Fibroblast of skin of left biceps (primary cell): ENCODE measurements at regions not wholly inside any gene's neighbourhood (a gene's known extent, or its start where the extent isn't known, plus 50 kb on each side); places are given as distances from the start of the nearest gene placed in this dataset.

Source experiments
- DNase-seq, 2 experiments: peaks; one replicate each; pipeline ENCODE4 v3.0.0-alpha.2; 2013; ENCODE audit warnings: low read depth in 2 of 2

GRCh38 chr14:53549956-53550355, 396.8 kb upstream of the DDHD1 start:
- no peak for DNase-seq

DNA sequence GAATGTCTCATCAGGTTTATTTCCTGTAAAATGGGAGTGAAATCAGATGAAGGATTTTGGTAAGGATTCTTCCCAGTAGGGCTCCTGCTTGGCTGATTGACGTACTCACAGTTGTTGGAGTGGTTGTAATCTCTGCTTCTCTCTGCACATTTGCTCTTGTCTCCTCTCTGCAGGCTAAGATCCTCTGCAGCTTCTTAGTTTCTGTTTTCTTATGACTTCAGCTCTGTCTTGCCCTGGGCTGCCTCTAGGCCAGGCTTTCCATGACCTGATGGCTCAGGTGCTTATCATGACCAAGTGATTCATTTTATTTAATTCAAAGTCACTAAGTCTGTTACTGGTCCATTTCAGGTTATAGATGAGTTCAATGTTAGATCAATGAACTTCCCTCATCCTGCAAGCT, 394.5 kb upstream of the DDHD1 start:
- no peak for DNase-seq

GRCh38 chr14:53545217-53545616, 392.1 kb upstream of the DDHD1 start:
- no peak for DNase-seq

DNA sequence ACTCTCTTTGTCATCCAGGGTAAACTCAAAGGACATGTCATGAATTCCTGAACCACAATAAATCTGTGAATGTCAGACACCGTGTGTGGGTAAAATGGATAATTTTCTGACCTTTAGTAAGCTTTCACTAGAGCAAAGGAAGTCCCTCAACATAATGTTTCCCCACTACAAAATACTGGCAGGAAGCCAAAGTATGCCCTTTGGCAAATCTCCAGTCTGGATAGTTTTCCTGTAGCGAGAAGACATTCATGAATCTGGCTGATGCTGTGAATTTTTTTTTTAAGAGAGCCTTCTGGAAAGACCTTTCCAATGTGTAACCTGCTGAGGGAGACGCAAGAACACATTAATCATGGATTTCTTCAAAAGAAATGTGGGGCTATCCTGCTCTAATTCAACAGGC, 389.6 kb upstream of the DDHD1 start:
- peak; percentile 53 to 59 for DNase-seq

DNA sequence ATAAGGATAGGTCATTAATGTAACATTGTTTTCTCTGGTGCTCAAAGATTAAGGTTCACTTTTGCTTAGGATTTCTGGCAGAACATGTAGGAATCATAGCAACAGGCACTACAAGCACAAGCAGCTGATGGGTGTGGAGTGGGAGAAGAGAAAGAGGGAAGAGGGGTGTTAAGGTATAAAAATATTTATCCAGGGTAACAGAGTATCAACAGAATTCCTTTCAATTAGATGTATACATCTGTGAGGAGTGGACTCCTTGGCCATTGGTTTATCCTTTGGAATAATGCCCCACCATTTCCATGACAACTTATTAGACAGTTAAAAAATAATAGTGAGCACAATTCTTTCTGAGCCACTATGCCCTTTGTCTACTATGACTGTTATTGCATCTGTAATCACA, 388.3 kb upstream of the DDHD1 start:
- DNase-seq: no peak

GRCh38 chr14:53539489-53540126, 386.5 kb upstream of the DDHD1 start:
- peak in 1 of 2 experiments; percentile 40 for DNase-seq

- no peak for DNase-seq
These were observed 385.3 kb upstream of the DDHD1 start for GRCh38 chr14:53538316-53538881.

- DNase-seq: no peak
These were observed 384.5 kb upstream of the DDHD1 start for GRCh38 chr14:53537422-53538315.

- no peak for DNase-seq
These were observed 383.3 kb upstream of the DDHD1 start for GRCh38 chr14:53536446-53536845.

DNA sequence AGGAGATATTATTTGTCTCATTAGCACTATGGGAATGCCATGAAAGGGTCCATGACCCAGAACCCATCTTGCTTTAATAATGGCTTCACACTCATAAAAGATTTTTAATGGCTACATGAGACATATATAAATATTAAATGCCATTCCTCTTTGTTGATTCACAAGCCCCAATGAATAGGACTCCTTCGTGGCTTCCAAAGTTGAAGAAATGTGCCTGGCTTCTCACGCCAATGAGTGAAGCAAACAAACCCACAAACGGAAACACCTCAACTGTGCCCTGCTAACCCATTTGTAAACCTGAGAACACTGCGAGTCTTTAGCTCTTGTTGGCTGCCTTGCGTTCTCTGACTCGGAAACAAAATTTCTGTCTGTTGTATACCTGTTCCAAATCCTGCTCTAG, 381.7 kb upstream of the DDHD1 start:
- DNase-seq: no peak

DNA sequence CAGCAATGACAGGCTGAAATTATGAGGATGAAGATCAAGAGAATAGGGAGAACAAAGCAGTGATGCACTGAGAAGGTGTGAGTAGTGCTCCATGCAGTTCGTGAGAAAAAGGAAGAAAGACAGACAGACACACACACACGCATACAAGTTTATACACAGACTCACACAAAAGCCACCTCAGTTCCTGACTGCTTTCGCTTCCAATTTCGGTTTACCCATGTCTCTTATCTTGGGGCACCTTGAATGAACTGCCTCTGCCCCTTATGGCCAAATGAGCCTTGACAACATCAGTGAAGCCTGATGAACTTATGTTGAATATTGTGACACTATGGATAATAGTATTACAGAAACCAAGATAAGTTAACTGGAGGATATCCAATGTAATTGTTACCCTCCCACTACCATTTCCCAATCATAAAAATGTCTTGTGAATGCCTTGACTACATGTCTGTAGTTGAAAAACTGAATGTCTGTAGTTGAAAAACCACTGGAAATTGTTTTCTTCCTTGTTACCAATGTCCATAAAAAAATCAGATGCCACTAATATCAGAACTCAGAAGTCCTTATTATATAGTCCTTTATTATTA, 380.4 kb upstream of the DDHD1 start:
- no peak for DNase-seq

DNA sequence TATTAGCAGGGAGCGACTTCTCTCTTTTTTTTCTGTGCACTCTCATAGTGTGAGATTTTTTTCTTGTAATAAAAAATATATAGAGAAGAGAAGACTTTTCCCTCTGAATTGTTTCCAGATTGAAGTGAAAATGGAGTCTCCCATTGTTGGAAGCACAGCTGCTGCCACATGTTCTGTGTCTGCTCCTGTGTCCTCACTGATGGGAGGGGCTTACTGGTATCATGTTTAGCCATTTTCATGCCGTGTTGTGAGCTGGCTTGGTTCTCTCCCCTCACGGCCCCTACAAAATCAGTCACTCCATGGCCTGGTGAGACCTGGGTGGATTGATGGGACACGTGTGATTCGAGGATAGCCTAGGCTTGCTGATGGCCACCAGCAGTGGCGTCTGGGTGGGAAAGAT, 379.7 kb upstream of the DDHD1 start:
- no peak for DNase-seq

DNA sequence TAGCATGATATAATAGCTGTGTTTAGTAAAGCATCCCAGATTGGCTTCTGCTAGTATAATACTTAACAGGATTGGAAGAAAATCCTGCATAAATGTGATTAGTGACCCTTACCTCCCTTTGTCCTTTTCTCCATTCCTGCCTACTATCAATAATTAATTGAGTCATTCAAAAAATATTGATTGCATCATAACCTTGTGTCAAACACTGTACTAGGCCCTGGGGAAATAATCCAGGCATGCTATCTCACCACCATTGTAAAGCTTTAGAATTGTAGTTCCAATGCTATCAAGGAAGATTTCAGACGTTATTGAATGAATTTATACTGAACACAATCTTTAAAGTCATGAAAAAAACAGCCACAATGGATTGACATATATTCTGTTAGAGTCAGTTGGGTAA, 378.6 kb upstream of the DDHD1 start:
- DNase-seq: no peak

DNA sequence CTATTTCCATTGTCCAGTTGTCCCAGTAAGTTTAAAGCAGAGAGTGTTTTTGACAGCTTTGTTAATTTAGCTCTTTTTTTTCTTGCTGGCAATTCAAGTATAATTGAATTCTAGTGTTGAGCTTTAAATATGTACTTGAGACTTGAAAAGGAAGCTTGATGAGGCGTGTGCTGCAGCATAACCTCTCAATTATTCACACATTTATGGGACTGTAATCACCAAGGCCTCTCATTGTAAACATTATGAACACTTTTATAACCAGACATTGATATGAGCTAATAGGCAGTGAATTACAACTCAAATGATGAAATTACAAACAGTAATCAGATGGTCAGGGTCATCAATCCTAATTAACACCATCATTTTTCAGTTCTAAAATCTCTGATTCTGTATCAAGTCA, 378.0 kb upstream of the DDHD1 start:
- DNase-seq: no peak

- no peak for DNase-seq
These were observed 376.4 kb upstream of the DDHD1 start for GRCh38 chr14:53529519-53529918.

- DNase-seq: no peak
These were observed 375.1 kb upstream of the DDHD1 start for GRCh38 chr14:53528185-53528671.

DNA sequence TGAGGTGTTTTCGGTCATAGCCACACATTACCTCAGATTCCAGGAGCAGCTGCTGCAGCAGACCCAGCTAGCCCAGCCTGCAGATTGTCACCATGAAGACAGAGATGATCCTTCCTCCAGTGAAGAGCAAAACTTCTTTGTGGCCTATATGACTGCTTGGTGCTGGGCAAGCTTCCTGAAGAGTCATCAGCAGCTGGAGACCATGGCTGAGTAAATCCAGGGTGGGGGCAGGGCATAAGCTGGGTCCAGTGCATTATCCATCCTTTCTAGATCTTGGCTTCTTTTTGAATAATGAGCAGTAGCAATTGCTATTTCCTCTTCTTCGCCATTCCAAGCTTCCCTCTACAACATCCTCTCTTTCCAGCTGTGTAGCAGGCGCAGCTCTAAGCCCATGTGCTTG, 373.1 kb upstream of the DDHD1 start:
- no peak for DNase-seq

GRCh38 chr14:53525608-53526007, 372.5 kb upstream of the DDHD1 start:
- no peak for DNase-seq

DNA sequence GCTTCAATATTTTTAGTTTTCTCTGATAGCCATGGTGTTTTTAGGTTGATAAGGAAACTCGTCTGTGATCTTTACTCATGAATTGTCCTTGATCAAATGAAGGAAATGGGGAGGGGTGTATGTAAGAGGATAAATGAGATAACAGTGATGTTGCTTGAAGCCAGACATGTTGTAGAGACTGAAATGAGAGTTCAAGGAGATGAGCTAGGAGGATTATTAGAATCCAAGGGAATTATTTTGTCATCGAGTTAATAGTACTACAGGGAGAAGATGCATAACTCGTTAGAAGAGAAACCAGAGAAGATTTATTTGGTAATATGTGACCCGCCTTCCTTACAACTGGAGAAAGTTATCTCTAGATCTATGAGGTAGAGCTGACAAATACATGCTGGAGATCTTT, 371.3 kb upstream of the DDHD1 start:
- no peak for DNase-seq

DNA sequence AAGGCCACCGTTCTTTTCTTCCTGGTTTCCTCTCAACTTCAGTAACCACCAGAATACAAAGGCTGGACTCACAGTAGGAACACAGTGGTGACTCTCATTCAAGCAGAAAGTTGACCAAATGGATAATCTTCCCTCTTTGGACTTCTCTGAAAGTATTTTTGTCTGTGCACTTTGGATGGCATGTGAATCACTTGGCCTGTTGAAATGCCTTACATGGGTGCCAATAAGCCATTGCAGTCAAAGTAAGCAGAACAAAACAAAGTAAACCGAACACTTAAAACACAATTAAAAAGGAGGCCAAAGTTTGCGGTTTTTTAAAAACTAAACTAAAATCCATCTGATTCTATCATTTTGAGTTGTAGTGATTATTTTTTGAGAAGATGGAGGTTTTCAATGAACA, 370.1 kb upstream of the DDHD1 start:
- DNase-seq: no peak

DNA sequence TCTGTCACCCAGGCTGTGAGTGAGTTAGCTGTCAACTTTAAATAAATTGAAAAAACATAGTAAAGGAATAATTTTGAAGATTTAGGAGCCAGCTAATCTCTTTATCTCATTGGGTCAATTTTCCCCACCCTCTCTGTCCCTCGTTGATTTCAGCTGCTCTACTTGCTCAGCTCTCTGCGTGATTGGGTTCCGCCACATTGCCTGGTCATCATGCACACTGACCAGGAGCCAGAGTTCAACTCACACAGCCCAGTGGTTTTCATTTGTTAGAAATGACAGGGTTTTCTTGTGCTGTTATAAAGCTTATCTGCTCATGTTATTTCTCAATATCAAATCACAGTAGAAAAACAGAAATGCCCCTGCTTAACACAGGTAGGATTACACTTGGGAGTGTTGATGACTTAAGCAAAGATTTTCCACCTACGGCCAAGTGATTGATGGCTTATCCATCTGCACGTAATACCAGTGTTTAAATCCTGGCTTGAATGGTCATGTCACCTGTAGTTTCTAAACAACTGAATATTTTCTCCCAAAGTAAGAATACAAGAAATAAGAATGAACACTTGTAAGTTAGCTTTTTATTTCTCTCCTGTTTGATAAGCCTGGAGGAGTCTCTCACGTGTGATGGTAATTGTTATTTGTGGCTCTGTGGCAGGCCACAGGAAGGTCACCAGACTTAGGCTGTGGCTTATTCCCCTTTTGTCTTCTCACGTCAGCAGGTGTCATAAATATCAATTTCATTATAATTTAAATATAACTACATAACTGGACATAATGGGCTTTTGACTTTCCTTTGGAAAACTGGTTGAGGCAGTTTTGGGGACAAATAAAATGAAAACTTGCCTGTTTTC, 367.2 kb upstream of the DDHD1 start:
- DNase-seq: no peak

- DNase-seq: no peak
These were observed 366.0 kb upstream of the DDHD1 start for GRCh38 chr14:53519137-53519536.
